ENCODE measurements at regions not wholly inside any gene's neighbourhood (a gene's known extent, or its start where the extent isn't known, plus 50 kb on each side); places are given as distances from the start of the nearest gene placed in this dataset.

- no peaks in the 10 kb centered on the region for H3K9me3 ChIP-seq (replicated peaks; ENCODE audit: insufficient read depth, low read length)
- H3K4me1 ChIP-seq (ENCODE audit: low read length) = no peaks in the 10 kb centered on the region
- H3K27ac ChIP-seq (ENCODE audit: low read length) = no peak overlapping the region
- H4K20me1 ChIP-seq (ENCODE audit: insufficient read depth, low read length) = no peaks in the 10 kb centered on the region
- no peak overlapping the region for H3K9ac ChIP-seq (ENCODE audit: low read length)
- H3F3A ChIP-seq (ENCODE audit: insufficient read depth, low read length) = no peaks in the 10 kb centered on the region
- no peak overlapping the region for H2AFZ ChIP-seq (ENCODE audit: low read length)
- H3K36me3 ChIP-seq (replicated peaks; ENCODE audit: insufficient read depth, low read length) = no peaks in the 10 kb centered on the region
- no peak for DNase-seq
- no peak overlapping the region for H3K4me3 ChIP-seq (ENCODE audit: low read length)
- TF ChIP-seq EZH2phosphoT487 (IDR thresholded peaks at IDR 0.05; ENCODE audit: low read length) (no peak), CTCF (IDR thresholded peaks at IDR 0.05; ENCODE audit: low read length) (no peak)
- H3K79me2 ChIP-seq (ENCODE audit: low read length) = no peaks in the 10 kb centered on the region
- H3K27me3 ChIP-seq (replicated peaks; ENCODE audit: insufficient read depth, low read length) = no peaks in the 10 kb centered on the region
- H3K9me2 ChIP-seq (replicated peaks; ENCODE audit: insufficient read depth, low read length) = no peaks in the 10 kb centered on the region
- H3K4me2 ChIP-seq (ENCODE audit: low read depth, low read length) = no peak overlapping the region
These were observed 69.8 kb downstream of the EFNB1 start for GRCh38 chrX:68898598-68898997.

- DNase-seq = no peak
- no peaks in the 10 kb centered on the region for H3K27me3 ChIP-seq (replicated peaks; ENCODE audit: insufficient read depth, low read length)
- H4K20me1 ChIP-seq (ENCODE audit: insufficient read depth, low read length) = no peaks in the 10 kb centered on the region
- no peak overlapping the region for H3K4me2 ChIP-seq (ENCODE audit: low read depth, low read length)
- H2AFZ ChIP-seq (ENCODE audit: low read length) = no peak overlapping the region
- H3K27ac ChIP-seq (ENCODE audit: low read length) = no peak overlapping the region
- no peaks in the 10 kb centered on the region for H3K9me2 ChIP-seq (replicated peaks; ENCODE audit: insufficient read depth, low read length)
- no peaks in the 10 kb centered on the region for H3K9me3 ChIP-seq (replicated peaks; ENCODE audit: insufficient read depth, low read length)
- no peak for TF ChIP-seq CTCF (IDR thresholded peaks at IDR 0.05; ENCODE audit: low read length)
- no peak for TF ChIP-seq EZH2phosphoT487 (IDR thresholded peaks at IDR 0.05; ENCODE audit: low read length)
- no peak for TF ChIP-seq EZH2 (optimal IDR thresholded peaks at IDR 0.05; ENCODE audit: low read depth, low read length)
- H3F3A ChIP-seq (ENCODE audit: insufficient read depth, low read length) = no peaks in the 10 kb centered on the region
- no peaks in the 10 kb centered on the region for H3K4me1 ChIP-seq (ENCODE audit: low read length)
- no peaks in the 10 kb centered on the region for H3K36me3 ChIP-seq (replicated peaks; ENCODE audit: insufficient read depth, low read length)
- no peak overlapping the region for H3K9ac ChIP-seq (ENCODE audit: low read length)
- H3K4me3 ChIP-seq (ENCODE audit: low read length) = no peak overlapping the region
- H3K79me2 ChIP-seq (ENCODE audit: low read length) = no peaks in the 10 kb centered on the region
These were observed 68.5 kb downstream of the EFNB1 start for GRCh38 chrX:68897118-68897945.

- H2AFZ ChIP-seq (ENCODE audit: low read length) = no peak overlapping the region
- H3K4me1 ChIP-seq (ENCODE audit: low read length) = no peaks in the 10 kb centered on the region
- H3K36me3 ChIP-seq (replicated peaks; ENCODE audit: insufficient read depth, low read length) = no peaks in the 10 kb centered on the region
- H3K27me3 ChIP-seq (replicated peaks; ENCODE audit: insufficient read depth, low read length) = no peaks in the 10 kb centered on the region
- no peak overlapping the region for H3K4me3 ChIP-seq (ENCODE audit: low read length)
- DNase-seq = no peak
- H3F3A ChIP-seq (ENCODE audit: insufficient read depth, low read length) = no peaks in the 10 kb centered on the region
- no peak overlapping the region for H3K9ac ChIP-seq (ENCODE audit: low read length)
- no peak overlapping the region for H3K27ac ChIP-seq (ENCODE audit: low read length)
- H3K79me2 ChIP-seq (ENCODE audit: low read length) = no peaks in the 10 kb centered on the region
- H3K9me3 ChIP-seq (replicated peaks; ENCODE audit: insufficient read depth, low read length) = no peaks in the 10 kb centered on the region
- H3K4me2 ChIP-seq (ENCODE audit: low read depth, low read length) = no peak overlapping the region
- H3K9me2 ChIP-seq (replicated peaks; ENCODE audit: insufficient read depth, low read length) = no peaks in the 10 kb centered on the region
- TF ChIP-seq EZH2phosphoT487 (IDR thresholded peaks at IDR 0.05; ENCODE audit: low read length) (no peak), CTCF (IDR thresholded peaks at IDR 0.05; ENCODE audit: low read length) (no peak), EZH2 (optimal IDR thresholded peaks at IDR 0.05; ENCODE audit: low read depth, low read length) (no peak)
- H4K20me1 ChIP-seq (ENCODE audit: insufficient read depth, low read length) = no peaks in the 10 kb centered on the region
These were observed 67.8 kb downstream of the EFNB1 start for GRCh38 chrX:68896581-68896980.

Measured in MM.1S (cell line).